Lower lobe of right lung (tissue), 2 donors: ENCODE measurements at regions not wholly inside any gene's neighbourhood (a gene's known extent, or its start where the extent isn't known, plus 50 kb on each side); places are given as distances from the start of the nearest gene placed in this dataset.
"Not testable (repeated sequence)": the region's sequence is repeated elsewhere in the genome, so short reads cannot be mapped to it uniquely, and the experiment has no call there.

Experiments
- ATAC-seq, 2 donors: fragments of 200-7000 bp; cut with Tn5 transposase; one replicate each; pipeline ENCODE4 v1.9.1; 2020 to 2022; ENCODE audit warnings: mild to moderate bottlenecking in 2 of 2, moderate library complexity in 2 of 2
- DNase-seq: peaks from one replicate; pipeline ENCODE4 v3.0.0-alpha.2; 2020
- H3K27ac ChIP-seq: fragments of 200-600 bp; one replicate; pipeline ENCODE4 v1.8.0; 2022
- H3K27me3 ChIP-seq: fragments of 200-600 bp; one replicate; pipeline ENCODE4 v1.8.0; 2022; ENCODE audit warnings: low read depth
- H3K36me3 ChIP-seq: fragments of 200-600 bp; one replicate; pipeline ENCODE4 v1.8.0; 2022; ENCODE audit warnings: mild to moderate bottlenecking
- H3K4me1 ChIP-seq: fragments of 200-600 bp; one replicate; pipeline ENCODE4 v1.8.0; 2022
- H3K4me3 ChIP-seq: fragments of 200-600 bp; one replicate; pipeline ENCODE4 v1.8.0; 2022; ENCODE audit warnings: mild to moderate bottlenecking
- H3K9me3 ChIP-seq: fragments of 200-600 bp; one replicate; pipeline ENCODE4 v1.8.0; 2022
- intact Hi-C: fragments of 100-400 bp; cut with DNase I; formaldehyde crosslinking; loops from one replicate; pipeline ENCODE4 v1.11.0; 2022
- TF ChIP-seq, protein P1 (sequence below): fragments of 200-600 bp; IDR thresholded peaks from one replicate; pipeline ENCODE4 v1.8.0; 2022; ENCODE audit warnings: antibody characterized with exemption, mild to moderate bottlenecking
- donor health status: DM: no; HTN: yes; CAD: no; lungs with severe emphysema.

DNA sequence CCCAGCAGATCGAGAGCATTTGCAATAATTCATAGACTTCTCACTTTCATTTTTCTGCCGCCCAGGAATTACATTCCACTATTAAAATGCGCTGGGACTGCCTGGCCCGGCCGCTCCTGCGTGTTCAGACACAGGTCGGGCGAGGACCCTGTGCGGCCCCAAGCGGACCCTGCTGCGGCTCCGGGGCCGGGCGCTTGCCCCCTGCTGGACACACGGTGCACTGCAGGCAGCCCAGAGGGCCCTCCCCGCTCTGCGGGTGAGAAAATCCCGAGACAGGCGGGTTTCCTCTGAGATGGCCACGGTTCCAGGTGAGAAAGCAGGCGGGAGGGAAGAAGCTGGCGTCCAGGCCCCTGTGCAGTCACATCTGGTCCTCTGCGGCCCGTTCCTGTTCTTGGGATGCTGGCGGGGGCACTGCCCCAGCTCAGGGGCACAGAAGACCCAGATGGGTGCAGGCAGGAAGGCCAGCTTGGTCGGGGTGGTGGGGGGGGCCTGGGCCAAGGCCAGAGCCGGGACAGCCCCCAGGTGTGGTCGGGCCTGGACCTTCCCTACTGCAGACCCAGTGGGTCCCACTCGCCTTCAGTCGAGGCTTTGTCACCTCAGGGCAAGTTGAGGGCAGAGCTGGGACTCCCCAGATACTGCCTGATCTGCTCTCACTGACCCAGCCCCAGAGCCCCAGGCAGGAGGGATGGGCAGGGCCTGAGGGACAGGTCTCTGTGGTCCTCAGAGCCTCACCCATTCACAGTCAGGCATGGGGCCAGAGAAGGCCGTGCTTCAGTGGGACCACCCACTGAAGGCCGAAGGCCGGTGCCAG lies 135.1 kb downstream of the FAM53A start:
- Histone ChIP-seq H3K27me3 (peaks cover 23% of the 10 kb centered on the region), H3K4me1 (peaks cover 16% of the 10 kb centered on the region), H3K27ac (peak overlapping the region; percentile 31), H3K4me3 (peak overlapping the region; percentile 49)
- intact Hi-C loops, H3K36me3 ChIP-seq, H3K9me3 ChIP-seq: not testable (repeated sequence)
- TF ChIP-seq, protein P1, sequence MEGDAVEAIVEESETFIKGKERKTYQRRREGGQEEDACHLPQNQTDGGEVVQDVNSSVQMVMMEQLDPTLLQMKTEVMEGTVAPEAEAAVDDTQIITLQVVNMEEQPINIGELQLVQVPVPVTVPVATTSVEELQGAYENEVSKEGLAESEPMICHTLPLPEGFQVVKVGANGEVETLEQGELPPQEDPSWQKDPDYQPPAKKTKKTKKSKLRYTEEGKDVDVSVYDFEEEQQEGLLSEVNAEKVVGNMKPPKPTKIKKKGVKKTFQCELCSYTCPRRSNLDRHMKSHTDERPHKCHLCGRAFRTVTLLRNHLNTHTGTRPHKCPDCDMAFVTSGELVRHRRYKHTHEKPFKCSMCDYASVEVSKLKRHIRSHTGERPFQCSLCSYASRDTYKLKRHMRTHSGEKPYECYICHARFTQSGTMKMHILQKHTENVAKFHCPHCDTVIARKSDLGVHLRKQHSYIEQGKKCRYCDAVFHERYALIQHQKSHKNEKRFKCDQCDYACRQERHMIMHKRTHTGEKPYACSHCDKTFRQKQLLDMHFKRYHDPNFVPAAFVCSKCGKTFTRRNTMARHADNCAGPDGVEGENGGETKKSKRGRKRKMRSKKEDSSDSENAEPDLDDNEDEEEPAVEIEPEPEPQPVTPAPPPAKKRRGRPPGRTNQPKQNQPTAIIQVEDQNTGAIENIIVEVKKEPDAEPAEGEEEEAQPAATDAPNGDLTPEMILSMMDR: peak; percentile 97
- ATAC-seq (peak; percentile 88 to 89), DNase-seq (peak; percentile 69)

DNA sequence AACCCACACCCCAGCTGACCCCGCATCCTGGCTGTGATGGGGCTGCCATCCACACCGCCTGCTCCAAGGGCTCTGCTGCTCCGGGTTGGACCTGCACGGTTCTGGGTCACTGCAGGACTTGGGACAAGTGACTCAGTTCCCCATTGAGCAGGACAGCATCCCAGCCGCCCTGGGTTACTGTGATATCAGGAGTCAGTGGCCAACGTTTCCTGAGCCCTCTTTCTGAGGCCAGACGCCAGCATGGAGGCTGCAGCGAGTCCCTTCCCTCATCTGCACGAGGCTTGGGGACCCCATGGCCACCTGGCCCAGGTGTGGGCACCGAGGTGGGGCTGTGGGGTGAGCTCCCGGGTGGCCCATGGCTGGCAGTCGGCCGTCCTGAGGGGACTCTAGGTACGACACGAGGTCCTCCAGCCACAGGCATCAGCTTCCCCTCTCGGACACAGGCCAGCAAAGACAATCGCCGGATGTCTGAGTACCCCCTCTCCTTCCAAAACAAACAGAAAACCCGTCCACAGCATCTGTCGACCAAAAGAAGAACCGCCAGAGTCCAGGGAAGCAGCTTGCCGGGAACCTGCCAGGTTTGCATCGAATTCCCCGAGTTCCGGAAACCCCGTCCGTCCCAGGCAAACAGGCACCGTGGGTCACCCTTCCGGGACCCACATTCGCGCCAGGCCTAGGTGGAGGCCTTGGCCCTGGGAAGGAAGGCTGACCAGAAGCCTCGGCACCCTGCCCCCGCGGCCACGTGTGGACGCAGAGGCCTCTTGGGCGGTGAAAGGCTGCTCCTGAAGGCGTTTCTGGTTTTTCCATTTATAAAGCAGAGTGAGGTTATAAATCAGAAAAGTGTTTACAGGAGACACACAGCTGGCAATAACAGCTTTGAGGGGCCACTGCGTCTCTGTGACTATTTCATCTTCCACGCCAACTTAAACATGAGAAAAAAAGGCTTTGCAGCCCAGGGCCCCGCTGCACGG lies 136.0 kb downstream of the FAM53A start:
- Histone ChIP-seq H3K4me3 (peak overlapping the region; percentile 49), H3K27ac (peak overlapping the region; percentile 31), H3K36me3 (no peaks in the 10 kb centered on the region), H3K4me1 (peaks cover 16% of the 10 kb centered on the region), H3K9me3 (no peaks in the 10 kb centered on the region), H3K27me3 (peaks cover 15% of the 10 kb centered on the region)
- TF ChIP-seq, protein P1: no peak
- DNase-seq: no peak
- intact Hi-C loops: no loop called here
- ATAC-seq: peak; percentile 55 to 68

DNA sequence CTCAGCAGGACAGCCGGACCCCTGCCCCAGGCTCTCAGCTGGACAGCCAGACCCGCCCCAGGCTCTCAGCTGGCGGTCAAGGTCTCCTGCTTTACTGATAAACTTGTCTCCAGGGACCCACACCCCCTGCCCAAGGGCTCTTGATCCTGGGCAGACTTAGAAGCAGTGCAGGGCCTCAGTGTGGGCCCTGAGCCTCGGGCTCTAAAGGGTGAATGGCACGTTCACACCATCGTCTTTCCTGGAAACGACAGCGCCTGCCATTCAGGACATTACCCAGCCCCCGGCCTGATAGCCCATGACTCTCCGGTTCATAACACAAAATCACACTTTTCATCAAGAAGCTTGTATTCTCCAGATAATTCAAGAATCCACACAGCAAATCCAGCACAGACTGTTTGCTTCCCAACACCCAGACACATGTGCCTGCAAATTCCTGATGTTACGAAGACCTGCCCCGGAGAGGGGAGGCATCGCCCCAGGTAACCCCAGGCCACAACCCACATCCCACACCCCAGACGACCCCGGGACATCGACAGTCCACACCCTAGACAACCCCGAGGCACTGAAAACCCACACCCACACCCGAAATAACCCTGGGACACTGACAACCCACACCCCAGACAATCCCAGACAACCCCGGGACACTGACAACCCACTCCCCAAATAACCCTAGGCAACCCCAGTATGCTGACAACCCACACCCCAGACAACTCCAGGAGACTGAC lies 136.8 kb downstream of the FAM53A start:
- ATAC-seq: no peak
- TF ChIP-seq, protein P1: no peak
- peak overlapping the region; percentile 31 for H3K27ac ChIP-seq

DNA sequence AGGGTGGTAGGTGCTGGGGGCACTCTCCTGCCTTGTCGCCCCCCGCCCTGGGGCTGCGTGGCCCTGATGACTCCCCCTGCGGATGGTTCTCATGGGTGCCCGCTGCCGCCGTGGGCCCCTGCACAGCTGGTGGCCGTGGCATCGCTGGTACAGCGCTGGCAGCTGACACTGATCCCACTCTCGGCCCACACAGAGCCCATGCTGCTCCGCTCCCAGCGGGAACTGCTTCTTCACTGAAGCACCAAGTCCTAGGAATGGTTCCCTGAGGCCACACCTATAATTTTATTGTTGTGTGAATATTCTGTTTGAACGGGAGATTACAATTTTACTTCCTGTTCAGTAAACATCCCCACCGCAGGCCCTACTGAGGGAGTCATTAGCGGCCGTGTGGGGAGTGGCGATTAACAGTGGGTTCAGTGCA lies 138.6 kb upstream of the NKX1-1 start:
- Histone ChIP-seq H3K27me3 (no peaks in the 10 kb centered on the region), H3K9me3 (no peaks in the 10 kb centered on the region), H3K4me1 (peaks cover 16% of the 10 kb centered on the region), H3K4me3 (peak overlapping the region; percentile 29), H3K36me3 (no peaks in the 10 kb centered on the region), H3K27ac (peak overlapping the region; percentile 49)
- TF ChIP-seq, protein P1: no peak
- no peak for ATAC-seq
- DNase-seq: no peak
- intact Hi-C loops: no loop called here

More for the DNA sequence above, 136.8 kb downstream of the FAM53A start:
- no peak for DNase-seq
- H3K9me3 ChIP-seq: no peaks in the 10 kb centered on the region
- H3K4me1 ChIP-seq: peaks cover 16% of the 10 kb centered on the region
- intact Hi-C loops: no loop called here
- peak overlapping the region; percentile 49 for H3K4me3 ChIP-seq
- H3K27me3 ChIP-seq: peaks cover 10% of the 10 kb centered on the region
- H3K36me3 ChIP-seq: no peaks in the 10 kb centered on the region

DNA sequence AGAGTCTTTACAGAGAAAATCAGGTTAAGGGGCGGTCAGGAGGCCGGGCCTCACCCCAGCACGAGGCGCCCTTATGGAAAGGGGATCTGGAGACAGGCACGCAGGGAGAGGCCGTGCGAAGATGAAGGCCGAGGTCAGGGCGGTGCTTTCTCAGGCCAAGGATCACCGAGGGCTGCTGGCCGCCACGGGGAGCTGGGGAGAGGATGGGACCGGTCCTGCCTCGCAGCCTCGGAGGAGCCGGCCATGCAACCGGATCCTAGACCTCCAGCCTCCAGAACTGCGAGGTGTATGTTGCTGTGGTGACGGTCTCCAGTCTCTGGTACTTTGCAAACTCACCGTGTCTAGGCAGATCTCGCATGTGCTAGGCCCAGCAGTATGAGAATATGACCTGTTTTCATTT lies 138.2 kb upstream of the NKX1-1 start:
- H3K27ac ChIP-seq: peak overlapping the region; percentile 49
- intact Hi-C loops: not testable (repeated sequence)

More for the DNA sequence above, 138.2 kb upstream of the NKX1-1 start:
- Histone ChIP-seq H3K4me1 (peaks cover 16% of the 10 kb centered on the region), H3K4me3 (peak overlapping the region; percentile 29)
- not testable (repeated sequence) for DNase-seq, H3K36me3 ChIP-seq, H3K27me3 ChIP-seq, ATAC-seq, H3K9me3 ChIP-seq
